Suprapubic skin (tissue), 4 donors: ENCODE measurements at regions not wholly inside any gene's neighbourhood (a gene's known extent, or its start where the extent isn't known, plus 50 kb on each side); places are given as distances from the start of the nearest gene placed in this dataset.

Experiments
- CTCF ChIP-seq, 2 donors: fragments of 200-600 bp in 1 of 2; fragments of 450-650 bp in 1 of 2; sonication (generic) in 1 of 2; IDR thresholded peaks; one replicate each; pipeline ENCODE4 v1.5.1; 2016 to 2019; ENCODE audit warnings: antibody characterized with exemption in 2 of 2, mild to moderate bottlenecking in 1 of 2, moderate library complexity in 1 of 2
- POLR2A ChIP-seq, 2 donors: fragments of 450-650 bp; IDR thresholded peaks; one replicate each; pipeline ENCODE4 v1.6.1; 2017; ENCODE audit warnings: antibody characterized with exemption in 2 of 2, mild to moderate bottlenecking in 2 of 2, moderate library complexity in 2 of 2
- POLR2AphosphoS5 ChIP-seq, 3 donors: sonication (generic); formaldehyde crosslinking; IDR thresholded peaks; one replicate each; pipeline ENCODE4 v1.6.1; 2017; ENCODE audit warnings: antibody characterized with exemption in 3 of 3

- no peak for TF ChIP-seq CTCF (IDR thresholded peaks at IDR 0.05)
- no peak for TF ChIP-seq POLR2AphosphoS5 (IDR thresholded peaks at IDR 0.05)
- no peak for TF ChIP-seq POLR2A (IDR thresholded peaks at IDR 0.05)
Observed at GRCh38 chr3:161602475-161602874, 105.9 kb downstream of the OTOL1 start.
